Psoas muscle (tissue), 7 donors: ENCODE measurements at regions not wholly inside any gene's neighbourhood (a gene's known extent, or its start where the extent isn't known, plus 50 kb on each side); places are given as distances from the start of the nearest gene placed in this dataset.

Experiments used
- ATAC-seq, 4 donors: fragments of 200-7000 bp; cut with Tn5 transposase; one replicate each; pipeline ENCODE4 v1.9.1; 2020; ENCODE audit warnings: moderate library complexity in 3 of 4, mild to moderate bottlenecking in 2 of 4
- DNase-seq, 2 donors: peaks; one replicate each; pipeline ENCODE4 v3.0.0-alpha.2; 2020
- H3K27ac ChIP-seq: fragments of 200-600 bp; one replicate; pipeline ENCODE4 v1.8.0; 2022
- H3K27me3 ChIP-seq, 3 donors: fragments of 200-600 bp in 1 of 3; one replicate each; pipeline versions ENCODE4 v1.6.1 to v1.8.0; 2013 to 2022; ENCODE audit warnings: low read length in 2 of 3, mild to moderate bottlenecking in 2 of 3, moderate library complexity in 1 of 3; ENCODE audit not compliant: insufficient read depth in 3 of 3
- H3K36me3 ChIP-seq, 2 donors: fragments of 200-600 bp in 1 of 2; one replicate each; pipeline versions ENCODE4 v1.6.1 to v1.8.0; 2013 to 2022; ENCODE audit warnings: low read depth in 1 of 2, mild to moderate bottlenecking in 1 of 2, moderate library complexity in 1 of 2; ENCODE audit not compliant: insufficient read depth in 1 of 2
- H3K4me1 ChIP-seq: fragments of 200-600 bp; one replicate; pipeline ENCODE4 v1.8.0; 2022
- H3K4me3 ChIP-seq: fragments of 200-600 bp; one replicate; pipeline ENCODE4 v1.8.0; 2022; ENCODE audit warnings: mild to moderate bottlenecking
- H3K9me3 ChIP-seq: fragments of 200-600 bp; one replicate; pipeline ENCODE4 v1.8.0; 2022
- WGBS, 3 donors: extraction: QIAGEN DNeasy Blood & Tissue Kit; methylation state at CpG; one replicate each; pipeline versions ENCODE4 v1.1.6 to v1.1.7; 2013; 5-methylcytosine and 5-hydroxymethylcytosine counted together
- intact Hi-C, 2 donors: fragments of 100-400 bp; cut with DNase I; formaldehyde crosslinking; loops; one replicate each; pipeline versions ENCODE4 v1.11.0 to v1.14.2; 2022
- TF ChIP-seq, protein P1 (sequence below): fragments of 200-600 bp; IDR thresholded peaks from one replicate; pipeline ENCODE4 v1.8.0; 2022; ENCODE audit warnings: antibody characterized with exemption
- donor health status: healthy with polysubstance abuse.
- donor health status: DM: no; HTN: no; CAD: no; lungs with moderate emphysema.
- donor health status: Bipolar disorder and iron deficiency.
- donor health status: healthy.
- donor health status: DM: yes; HTN: yes; CAD: no.
- donor health status: DM: no; HTN: no; CAD: no.
- donor health status: DM: yes; HTN: yes; CAD: no.

DNA sequence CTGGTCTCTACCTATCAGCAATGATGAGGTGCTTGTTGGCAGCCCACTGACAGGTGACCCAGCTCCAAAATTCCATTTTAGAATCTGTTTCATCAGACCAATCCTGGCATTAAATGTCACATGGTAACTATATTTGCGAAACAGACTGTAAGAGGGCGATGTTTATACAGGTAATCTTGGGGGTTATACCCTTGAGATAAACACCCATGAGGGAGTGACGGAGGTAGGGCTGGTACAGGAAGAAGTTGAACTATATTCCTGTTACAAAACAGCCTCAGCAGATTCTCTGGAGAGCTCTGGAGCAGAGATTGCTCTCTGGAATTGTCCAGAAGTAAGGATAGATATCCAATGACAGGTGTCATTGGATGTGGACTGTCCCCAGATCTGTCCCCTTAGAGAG, 444.8 kb upstream of the DPP6 start:
- no peak overlapping the region for H3K4me3 ChIP-seq
- H3K9me3 ChIP-seq = no peaks in the 10 kb centered on the region
- ATAC-seq (no peak), DNase-seq (no peak)
- H3K27me3 ChIP-seq = no peaks in the 10 kb centered on the region
- H3K27ac ChIP-seq = no peak overlapping the region
- 66 to 73% (median 71%) methylated on average over 3 of the region's 3 CpGs for WGBS, 3 donors
- H3K36me3 ChIP-seq = no peaks in the 10 kb centered on the region
- intact Hi-C loops = no loop called here
- TF ChIP-seq, protein P1, sequence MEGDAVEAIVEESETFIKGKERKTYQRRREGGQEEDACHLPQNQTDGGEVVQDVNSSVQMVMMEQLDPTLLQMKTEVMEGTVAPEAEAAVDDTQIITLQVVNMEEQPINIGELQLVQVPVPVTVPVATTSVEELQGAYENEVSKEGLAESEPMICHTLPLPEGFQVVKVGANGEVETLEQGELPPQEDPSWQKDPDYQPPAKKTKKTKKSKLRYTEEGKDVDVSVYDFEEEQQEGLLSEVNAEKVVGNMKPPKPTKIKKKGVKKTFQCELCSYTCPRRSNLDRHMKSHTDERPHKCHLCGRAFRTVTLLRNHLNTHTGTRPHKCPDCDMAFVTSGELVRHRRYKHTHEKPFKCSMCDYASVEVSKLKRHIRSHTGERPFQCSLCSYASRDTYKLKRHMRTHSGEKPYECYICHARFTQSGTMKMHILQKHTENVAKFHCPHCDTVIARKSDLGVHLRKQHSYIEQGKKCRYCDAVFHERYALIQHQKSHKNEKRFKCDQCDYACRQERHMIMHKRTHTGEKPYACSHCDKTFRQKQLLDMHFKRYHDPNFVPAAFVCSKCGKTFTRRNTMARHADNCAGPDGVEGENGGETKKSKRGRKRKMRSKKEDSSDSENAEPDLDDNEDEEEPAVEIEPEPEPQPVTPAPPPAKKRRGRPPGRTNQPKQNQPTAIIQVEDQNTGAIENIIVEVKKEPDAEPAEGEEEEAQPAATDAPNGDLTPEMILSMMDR = no peak
- no peaks in the 10 kb centered on the region for H3K4me1 ChIP-seq

DNA sequence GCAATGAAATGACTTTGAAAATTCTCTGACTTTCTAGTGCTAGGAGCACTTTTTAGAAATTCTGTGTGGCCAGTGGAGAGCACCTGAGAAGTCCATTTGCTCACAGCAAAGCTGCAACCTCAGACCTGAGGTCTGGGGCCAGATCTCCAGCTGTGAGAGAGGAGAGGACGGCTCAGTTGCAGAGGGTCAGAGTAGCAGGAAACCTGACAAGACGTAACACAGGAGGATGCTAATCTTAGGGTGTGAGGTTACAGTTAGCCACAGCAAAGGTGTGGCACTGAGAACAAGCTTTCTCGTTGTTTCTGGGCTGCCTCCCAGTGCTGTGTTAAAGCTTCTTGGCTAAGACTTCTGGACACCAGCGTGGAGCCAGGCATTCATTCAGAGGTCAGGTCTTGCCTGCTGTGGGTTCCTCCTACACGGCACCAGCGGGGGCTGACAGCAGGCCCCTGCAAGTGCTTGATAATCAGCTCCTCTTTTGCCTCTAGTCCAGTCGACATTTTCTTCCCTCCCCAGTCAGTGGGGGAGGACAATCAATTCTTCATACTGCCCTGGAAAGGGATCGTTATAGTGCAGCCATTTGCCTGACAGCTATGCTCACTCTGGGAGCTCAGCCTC, 435.4 kb upstream of the DPP6 start:
- H3K27ac ChIP-seq = no peak overlapping the region
- no peaks in the 10 kb centered on the region for H3K27me3 ChIP-seq
- no peak for DNase-seq
- H3K4me1 ChIP-seq = no peaks in the 10 kb centered on the region
- intact Hi-C loops = no loop called here
- no peak overlapping the region for H3K4me3 ChIP-seq
- no peak for ATAC-seq
- no peaks in the 10 kb centered on the region for H3K9me3 ChIP-seq
- no peaks in the 10 kb centered on the region for H3K36me3 ChIP-seq
- 12 to 17% (median 12%) methylated on average over 8 of the region's 8 CpGs for WGBS, 3 donors
- TF ChIP-seq, protein P1 = no peak

DNA sequence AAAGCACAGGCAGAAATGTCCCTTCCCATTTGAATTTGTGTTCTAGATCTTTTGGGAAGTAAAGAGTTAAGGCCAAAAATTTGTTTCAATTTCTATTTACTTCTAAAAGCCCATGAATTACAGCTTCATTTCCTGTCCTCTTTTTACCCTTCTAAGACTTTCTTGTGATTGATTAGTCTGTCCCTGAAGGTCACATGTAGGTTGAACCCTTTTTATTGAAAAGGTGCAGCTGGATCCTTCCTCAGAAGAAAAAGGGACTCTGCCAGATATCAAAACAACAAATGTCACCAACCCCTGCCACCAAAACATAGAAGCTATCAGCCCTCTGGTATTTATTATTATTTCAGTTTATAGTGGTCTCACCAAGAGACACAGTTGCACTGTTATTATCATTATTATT, 424.9 kb upstream of the DPP6 start:
- DNase-seq (no peak), ATAC-seq (no peak)
- TF ChIP-seq, protein P1 = no peak
- Histone ChIP-seq H3K9me3 (no peaks in the 10 kb centered on the region), H3K36me3 (no peaks in the 10 kb centered on the region), H3K27me3 (no peaks in the 10 kb centered on the region), H3K4me1 (no peaks in the 10 kb centered on the region), H3K4me3 (no peak overlapping the region), H3K27ac (no peak overlapping the region)
- intact Hi-C loops = no loop called here

DNA sequence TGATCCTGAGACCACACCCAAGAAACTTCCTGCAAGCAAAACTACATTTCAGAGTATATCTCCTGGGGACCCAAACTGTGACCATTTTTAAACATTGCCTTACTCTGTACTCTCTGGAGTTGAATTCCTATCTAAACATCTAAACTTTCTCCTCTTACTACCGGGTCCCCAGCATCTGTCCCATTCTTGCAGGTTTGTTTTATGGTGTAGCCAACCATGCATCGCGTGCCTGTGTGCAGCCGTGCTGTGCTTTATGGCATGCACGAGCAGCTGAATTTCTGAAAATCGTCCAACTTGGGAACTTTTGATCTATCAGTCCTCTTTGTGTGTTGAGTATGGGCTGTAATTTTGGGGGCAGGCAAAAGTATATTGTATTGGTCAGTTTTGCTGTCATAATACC, 423.8 kb upstream of the DPP6 start:
- ATAC-seq = no peak
- intact Hi-C loops = no loop called here
- TF ChIP-seq, protein P1 = no peak
- H3K4me3 ChIP-seq = no peak overlapping the region
- no peaks in the 10 kb centered on the region for H3K36me3 ChIP-seq
- no peak overlapping the region for H3K27ac ChIP-seq
- WGBS, 3 donors = 55 to 69% (median 57%) methylated on average over 6 of the region's 6 CpGs
- no peaks in the 10 kb centered on the region for H3K27me3 ChIP-seq
- H3K4me1 ChIP-seq = no peaks in the 10 kb centered on the region
- DNase-seq = no peak
- no peaks in the 10 kb centered on the region for H3K9me3 ChIP-seq

DNA sequence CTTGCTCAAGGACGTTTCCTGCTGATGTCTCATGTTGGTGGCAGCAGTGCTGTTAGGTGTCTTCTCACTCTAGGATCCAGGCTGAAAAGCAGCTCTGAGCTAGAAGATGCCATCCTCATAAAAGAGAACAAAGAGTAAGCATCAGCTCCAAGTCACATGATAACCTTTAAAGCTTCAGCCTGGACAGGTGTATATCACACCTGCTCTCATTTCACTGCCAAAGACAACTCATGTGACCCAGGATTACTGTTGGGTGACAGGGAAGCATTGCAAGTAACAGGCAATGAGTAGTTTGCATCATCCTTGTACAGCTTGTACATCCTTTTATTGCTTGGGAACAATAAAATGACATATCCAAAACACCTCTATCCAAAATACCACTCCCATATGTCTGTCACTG, 423.4 kb upstream of the DPP6 start:
- ATAC-seq = no peak
- Histone ChIP-seq H3K36me3 (no peaks in the 10 kb centered on the region), H3K27me3 (no peaks in the 10 kb centered on the region), H3K4me1 (no peaks in the 10 kb centered on the region), H3K27ac (no peak overlapping the region), H3K4me3 (no peak overlapping the region), H3K9me3 (no peaks in the 10 kb centered on the region)
- DNase-seq = no peak
- WGBS, 3 donors = 39 to 72% (median 54%) methylated on average over 1 of the region's 1 CpG
- TF ChIP-seq, protein P1 = no peak
- intact Hi-C loops = no loop called here
